UCSD-AML1 (cell line): ENCODE measurements at regions not wholly inside any gene's neighbourhood (a gene's known extent, or its start where the extent isn't known, plus 50 kb on each side); places are given as distances from the start of the nearest gene placed in this dataset.

Experiments
- DNase-seq: peaks from one replicate; lab custom pipeline; 2025; ENCODE audit not compliant: unreplicated experiment; lab: John Stamatoyannopoulos, UW

DNA sequence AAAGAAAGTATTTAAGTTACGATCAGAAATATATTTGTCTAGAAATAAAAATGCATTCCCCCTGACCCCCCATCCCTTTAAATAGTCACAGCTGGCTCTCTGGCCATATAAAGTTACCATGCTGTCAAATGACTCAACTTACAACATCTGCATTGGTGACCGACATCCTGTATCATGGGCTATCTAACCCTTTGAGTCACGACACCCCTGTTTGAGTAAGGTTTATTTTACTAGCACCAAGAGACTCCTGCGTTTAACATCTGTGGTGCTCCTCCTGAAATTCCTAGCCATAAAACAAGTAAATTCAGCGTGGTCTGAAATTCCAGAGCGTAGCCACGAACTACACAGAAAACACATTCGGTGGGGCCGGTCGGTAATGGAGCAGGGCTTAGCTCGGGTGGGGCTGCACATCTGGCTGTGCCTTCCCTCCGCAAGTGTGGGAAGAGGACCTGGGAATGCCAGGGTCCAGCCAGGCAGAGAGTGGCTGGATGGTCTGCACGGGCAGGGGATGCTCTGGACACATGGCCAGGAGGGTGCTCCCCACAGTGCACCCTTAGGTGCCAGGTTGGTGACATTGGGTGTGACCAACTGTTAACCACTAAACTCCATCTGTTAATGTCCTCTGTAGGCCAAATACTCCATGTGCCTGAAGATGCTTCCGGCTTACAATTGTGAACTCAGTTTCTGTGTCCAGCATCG, 53.0 kb upstream of the CLDN14 start:
- DNase-seq: no peak

DNA sequence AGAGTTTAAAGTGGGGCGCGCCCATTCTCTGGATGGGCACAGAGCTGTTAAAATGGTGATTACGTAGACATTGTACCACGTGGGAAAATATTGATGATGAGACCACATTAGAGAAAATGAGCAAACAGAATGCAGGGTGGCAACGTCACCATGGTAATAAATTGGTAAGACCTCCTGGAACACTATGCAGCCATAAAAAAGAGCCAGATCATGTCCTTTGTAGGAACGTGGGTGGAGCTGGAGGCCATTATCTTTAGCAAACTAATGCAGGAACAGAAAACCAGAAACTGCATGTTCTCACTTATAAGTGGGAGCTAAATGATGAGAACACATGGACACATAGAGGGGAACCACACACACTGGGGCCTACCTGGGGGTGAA, 53.5 kb upstream of the CLDN14 start:
- no peak for DNase-seq

- no peak for DNase-seq
Measured at GRCh38 chr21:36534656-36535055, 54.7 kb upstream of the CLDN14 start.

DNA sequence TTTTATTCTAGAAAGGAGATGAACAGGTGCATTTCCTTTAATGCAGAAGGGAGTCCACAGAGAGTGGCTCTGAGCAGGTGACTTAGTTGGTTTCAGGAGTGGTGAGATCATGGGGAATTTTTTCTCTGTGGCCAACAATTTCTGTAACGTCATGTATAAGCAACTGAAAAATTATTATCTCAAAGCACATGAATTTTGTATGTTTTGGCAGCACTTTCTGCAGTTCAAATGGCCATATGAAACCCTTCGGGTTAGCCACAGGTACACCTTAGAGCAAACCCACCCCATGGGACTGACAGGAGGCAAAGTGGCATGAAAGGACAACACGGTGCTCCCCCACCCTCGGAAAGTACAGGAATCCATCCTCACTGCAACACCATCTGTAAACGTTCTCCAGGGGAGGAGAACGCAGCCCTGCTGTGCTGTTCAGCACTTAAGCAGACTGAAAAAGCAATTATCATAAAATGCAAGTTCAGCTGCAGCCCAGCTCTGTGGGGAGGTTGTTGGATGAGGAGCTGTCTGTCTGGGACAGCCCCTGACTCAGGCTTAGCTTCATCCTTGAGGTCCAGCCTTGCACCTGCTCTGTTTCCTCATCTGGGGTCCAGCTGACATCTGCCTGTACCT, 55.8 kb upstream of the CLDN14 start:
- no peak for DNase-seq

GRCh38 chr21:36538761-36539160, 58.8 kb upstream of the CLDN14 start:
- no peak for DNase-seq

GRCh38 chr21:36539434-36540150, 59.7 kb upstream of the CLDN14 start:
- DNase-seq: no peak

DNA sequence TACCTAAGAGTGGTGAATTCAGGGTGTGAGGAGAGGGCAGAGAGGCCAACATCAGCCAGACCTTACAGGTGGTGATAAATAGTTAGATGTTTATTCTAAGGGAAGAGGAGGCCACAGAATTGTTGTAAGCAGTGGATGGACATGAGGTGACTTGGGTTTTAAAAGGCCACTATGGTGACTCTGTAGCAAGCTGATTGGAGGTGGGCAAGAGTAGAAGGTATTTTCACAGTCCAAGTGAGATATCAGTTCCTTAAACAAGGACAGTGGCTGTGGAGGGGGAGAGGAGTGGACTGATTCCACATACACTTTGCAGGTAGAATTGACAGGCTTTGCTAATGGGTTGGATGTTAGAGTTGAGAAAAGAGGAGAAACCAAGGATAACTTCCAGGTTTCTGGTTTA, 60.8 kb upstream of the CLDN14 start:
- DNase-seq: no peak

DNA sequence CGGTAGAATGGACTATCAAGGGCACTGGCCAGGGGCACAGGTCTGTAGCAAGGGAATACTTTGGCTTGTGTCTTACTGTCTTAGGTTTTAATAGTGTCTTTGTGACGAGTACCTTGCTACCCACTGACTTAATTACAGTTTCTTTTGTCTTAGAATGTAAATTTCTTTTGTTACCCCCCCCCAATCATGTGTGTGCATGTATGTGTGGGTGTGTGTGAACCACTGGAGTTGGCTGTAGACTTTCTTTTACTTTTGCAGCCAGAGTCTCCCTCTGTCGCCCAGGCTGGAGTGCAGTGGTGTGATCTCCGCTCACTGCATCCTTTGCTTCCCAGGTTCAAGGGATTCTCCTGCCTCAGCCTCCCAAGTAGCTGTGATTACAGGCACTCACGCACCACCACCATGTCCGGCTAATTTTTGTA, 61.8 kb upstream of the CLDN14 start:
- DNase-seq: no peak

GRCh38 chr21:36542312-36543101, 62.6 kb upstream of the CLDN14 start:
- DNase-seq: no peak

GRCh38 chr21:36543924-36544323, 64.0 kb upstream of the CLDN14 start:
- DNase-seq: no peak

DNA sequence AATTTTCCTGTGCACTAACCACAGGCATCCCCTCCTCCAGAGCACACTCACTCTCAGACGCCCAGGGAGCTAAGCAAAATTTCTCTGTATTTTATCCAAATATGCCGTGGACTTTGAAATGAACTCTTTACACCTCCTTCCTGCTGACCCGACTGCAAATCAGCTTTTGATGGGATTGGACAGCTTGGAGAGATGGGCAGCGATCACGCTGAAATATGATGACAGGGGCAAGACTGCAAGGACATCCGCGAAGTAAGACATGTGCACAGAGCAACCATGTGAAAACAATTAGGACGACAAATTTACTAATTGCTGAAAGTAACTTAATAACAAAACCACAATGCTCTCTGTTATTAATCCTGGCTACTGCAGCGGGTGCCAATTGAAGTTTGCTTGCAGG, 64.6 kb upstream of the CLDN14 start:
- no peak for DNase-seq

GRCh38 chr21:36545776-36546511, 66.0 kb upstream of the CLDN14 start:
- no peak for DNase-seq

- no peak for DNase-seq
Measured at GRCh38 chr21:36547464-36547863, 67.5 kb upstream of the CLDN14 start.

DNA sequence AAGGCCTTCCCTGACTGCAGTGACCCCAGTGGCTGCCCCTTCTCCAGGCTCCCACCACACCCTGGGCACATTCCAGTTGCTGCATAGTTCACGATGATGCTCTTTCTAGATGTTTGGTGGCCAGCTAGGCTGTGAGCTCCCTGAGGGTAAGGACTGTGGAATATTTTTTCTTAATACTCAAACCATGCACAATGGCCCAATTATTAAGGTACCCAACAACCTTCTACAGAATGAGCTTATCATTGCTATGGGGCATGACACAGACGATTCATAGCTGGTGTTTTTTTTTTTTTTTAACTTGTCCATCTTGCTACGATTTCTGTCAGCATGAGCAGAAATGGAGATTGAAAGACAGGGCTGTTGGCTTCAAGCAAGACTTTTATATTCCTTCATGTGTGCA, 68.9 kb upstream of the CLDN14 start:
- no peak for DNase-seq

DNA sequence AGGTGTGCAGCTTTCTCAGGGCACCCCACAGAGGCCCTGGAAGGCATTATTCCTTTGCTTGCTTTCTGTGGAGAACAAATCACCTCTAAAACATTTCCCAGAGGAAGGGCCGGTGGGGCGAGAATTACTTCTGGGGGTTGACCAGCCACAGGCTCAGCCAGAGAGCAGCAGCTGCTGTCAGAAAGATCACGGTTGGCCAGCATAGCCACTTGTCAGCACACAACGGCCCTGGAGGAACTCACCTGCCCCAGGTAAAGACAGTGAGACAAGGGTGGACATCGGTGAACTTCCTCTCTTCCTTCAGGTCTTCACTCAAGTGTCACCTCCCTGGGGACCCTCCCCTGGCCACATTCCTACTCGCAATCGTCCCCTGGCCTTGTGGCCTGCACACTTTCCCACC, 69.5 kb upstream of the CLDN14 start:
- no peak for DNase-seq

DNA sequence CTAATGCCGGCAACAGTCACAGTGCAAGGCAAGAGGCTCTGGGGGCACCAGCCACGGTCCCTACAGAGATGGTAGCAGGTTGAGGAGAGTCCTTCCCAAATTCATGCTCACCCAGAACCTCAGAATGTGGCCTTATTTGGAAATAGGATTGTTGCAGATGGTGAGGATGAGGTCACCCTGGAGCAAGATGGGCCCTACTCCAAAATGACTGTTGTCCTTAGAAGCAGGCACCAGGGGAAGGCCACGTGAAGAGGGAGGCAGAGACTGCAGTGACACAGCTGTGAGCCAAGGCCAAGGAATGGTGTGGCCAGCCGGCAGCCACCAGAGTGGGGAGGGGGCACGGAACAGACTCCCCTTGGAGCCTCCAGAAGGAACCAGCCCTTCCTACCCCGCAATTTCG, 70.8 kb upstream of the CLDN14 start:
- no peak for DNase-seq

DNA sequence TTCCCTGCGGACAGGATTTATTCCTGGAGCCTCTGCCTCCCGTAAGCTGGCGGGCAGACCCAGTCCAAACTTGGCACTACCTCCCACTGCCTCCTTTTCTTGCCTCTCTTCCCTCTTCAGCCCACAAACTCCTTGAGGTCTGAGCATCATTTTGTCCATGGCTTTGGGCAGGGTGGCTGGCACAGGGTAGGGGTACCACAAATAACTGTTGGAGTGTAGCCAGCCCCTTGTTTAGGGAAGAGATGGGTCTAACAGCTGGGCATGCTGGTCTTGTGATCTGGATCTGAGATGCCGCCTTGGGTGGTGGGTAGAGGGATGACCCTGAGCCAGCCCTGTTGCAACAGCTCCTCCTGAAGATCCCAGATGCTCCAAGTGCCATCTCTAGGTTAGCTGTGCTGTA, 71.4 kb upstream of the CLDN14 start:
- DNase-seq: no peak

GRCh38 chr21:36551731-36552433, 72.0 kb upstream of the CLDN14 start:
- DNase-seq: no peak

- DNase-seq: no peak
Measured at GRCh38 chr21:36552434-36552785, 72.5 kb upstream of the CLDN14 start.

GRCh38 chr21:36553406-36553805, 73.5 kb upstream of the CLDN14 start:
- no peak for DNase-seq
